ENCODE measurements at regions not wholly inside any gene's neighbourhood (a gene's known extent, or its start where the extent isn't known, plus 50 kb on each side); places are given as distances from the start of the nearest gene placed in this dataset.
"Not testable (repeated sequence)": the region's sequence is repeated elsewhere in the genome, so short reads cannot be mapped to it uniquely, and the experiment has no call there.

DNA sequence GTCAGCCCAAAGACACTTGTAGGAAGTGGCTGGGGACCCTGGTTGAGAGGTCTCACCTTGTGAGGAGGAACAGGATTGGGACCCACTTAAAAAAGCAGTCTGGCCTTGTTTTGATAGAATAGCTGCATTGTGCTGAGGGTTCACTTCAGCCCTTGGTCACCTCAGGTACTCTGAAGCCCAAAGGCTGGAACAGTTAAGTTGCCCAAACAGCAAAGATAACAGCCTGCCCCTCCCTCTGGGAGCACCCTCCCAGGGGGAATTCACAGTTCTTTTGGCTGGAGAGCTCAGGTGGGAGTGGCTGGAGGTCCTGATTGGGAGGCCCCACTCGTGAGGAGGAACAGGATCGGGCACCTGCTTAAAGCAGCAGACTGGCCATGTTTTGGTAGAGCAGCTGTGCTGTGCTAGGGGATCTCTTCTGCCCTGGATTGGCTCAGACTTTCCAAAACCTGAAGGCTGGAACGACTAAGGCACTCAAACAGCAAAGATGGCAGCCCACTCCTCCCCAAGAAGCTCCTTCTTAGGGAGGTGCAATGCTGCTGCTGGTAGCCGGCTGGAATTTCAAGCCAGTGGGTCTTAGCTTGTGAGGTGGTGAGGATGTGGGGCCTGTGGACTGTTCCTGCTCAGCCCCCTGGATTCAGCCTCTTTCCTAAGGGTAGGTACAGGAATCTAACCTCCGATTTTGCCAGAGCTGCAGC, 143.8 kb upstream of the SLC38A2 start:
- H3K27ac ChIP-seq (ENCODE audit: low read depth in 1 of 2, low read length in 1 of 2), result no peak overlapping the region
- 90 to 96% methylated on average over 5 of the region's 5 CpGs for WGBS, 2 donors

GRCh38 chr12:46515829-46516228, 143.3 kb upstream of the SLC38A2 start:
- peaks cover 0 to 25% (median 3%) of the 10 kb centered on the region in 5 donors for H3K4me1 ChIP-seq (ENCODE audit: control insufficient read depth in 5 of 5, insufficient read depth in 5 of 5, low read length in 5 of 5)
- H3K9ac ChIP-seq (ENCODE audit: insufficient read depth in 1 of 2, low read length in 2 of 2), result no peak overlapping the region
- no peaks in the 10 kb centered on the region for H3K36me3 ChIP-seq (ENCODE audit: control insufficient read depth in 4 of 4, insufficient read depth in 4 of 4, low read length in 4 of 4)
- ATAC-seq (ENCODE audit: insufficient read depth, low FRiP score) (no peak), DNase-seq (no peak)
- H3K9me3 ChIP-seq (ENCODE audit: control insufficient read depth in 4 of 4, insufficient read depth in 3 of 4, low read length in 3 of 4), result peaks cover 0 to 2% (median 0%) of the 10 kb centered on the region in 4 donors
- no peaks in the 10 kb centered on the region for H3K27me3 ChIP-seq (ENCODE audit: control insufficient read depth in 3 of 3, insufficient read depth in 3 of 3, low read length in 2 of 3)
- WGBS, 2 donors, result 95 to 100% methylated on average over 1 of the region's 1 CpG
- no peak overlapping the region for H3K27ac ChIP-seq (ENCODE audit: low read depth in 1 of 2, low read length in 1 of 2)
- TF ChIP-seq CTCF (IDR thresholded peaks at IDR 0.05; ENCODE audit: control extremely low read depth, extremely low read depth), result no peak
- no peak overlapping the region for H3K4me3 ChIP-seq

More for the DNA sequence above, 143.8 kb upstream of the SLC38A2 start:
- Histone ChIP-seq H3K27me3 (ENCODE audit: control insufficient read depth in 3 of 3, insufficient read depth in 3 of 3, low read length in 2 of 3) (no peaks in the 10 kb centered on the region), H3K4me1 (ENCODE audit: control insufficient read depth in 5 of 5, insufficient read depth in 5 of 5, low read length in 5 of 5) (peaks cover 0 to 30% (median 5%) of the 10 kb centered on the region in 5 donors), H3K9ac (ENCODE audit: insufficient read depth in 1 of 2, low read length in 2 of 2) (no peak overlapping the region), H3K4me3 (no peak overlapping the region), H3K9me3 (ENCODE audit: control insufficient read depth in 4 of 4, insufficient read depth in 3 of 4, low read length in 3 of 4) (no peaks in the 10 kb centered on the region), H3K36me3 (ENCODE audit: control insufficient read depth in 4 of 4, insufficient read depth in 4 of 4, low read length in 4 of 4) (no peaks in the 10 kb centered on the region)
- TF ChIP-seq CTCF (IDR thresholded peaks at IDR 0.05; ENCODE audit: control extremely low read depth, extremely low read depth), result no peak
- DNase-seq (no peak), ATAC-seq (ENCODE audit: insufficient read depth, low FRiP score) (no peak)

GRCh38 chr12:46514886-46515285, 142.3 kb upstream of the SLC38A2 start:
- peaks cover 0 to 2% (median 0%) of the 10 kb centered on the region in 4 donors for H3K9me3 ChIP-seq (ENCODE audit: control insufficient read depth in 4 of 4, insufficient read depth in 3 of 4, low read length in 3 of 4)
- no peaks in the 10 kb centered on the region for H3K27me3 ChIP-seq (ENCODE audit: control insufficient read depth in 3 of 3, insufficient read depth in 3 of 3, low read length in 2 of 3)
- no peak overlapping the region for H3K27ac ChIP-seq (ENCODE audit: low read depth in 1 of 2, low read length in 1 of 2)
- TF ChIP-seq CTCF (IDR thresholded peaks at IDR 0.05; ENCODE audit: control extremely low read depth, extremely low read depth), result no peak
- no peak for ATAC-seq (ENCODE audit: insufficient read depth, low FRiP score)
- 93 to 97% methylated on average over 2 of the region's 2 CpGs for WGBS, 2 donors
- no peak overlapping the region for H3K9ac ChIP-seq (ENCODE audit: insufficient read depth in 1 of 2, low read length in 2 of 2)
- peaks cover 0 to 25% (median 0%) of the 10 kb centered on the region in 5 donors for H3K4me1 ChIP-seq (ENCODE audit: control insufficient read depth in 5 of 5, insufficient read depth in 5 of 5, low read length in 5 of 5)
- no peaks in the 10 kb centered on the region for H3K36me3 ChIP-seq (ENCODE audit: control insufficient read depth in 4 of 4, insufficient read depth in 4 of 4, low read length in 4 of 4)
- no peak overlapping the region for H3K4me3 ChIP-seq
- DNase-seq, result no peak

DNA sequence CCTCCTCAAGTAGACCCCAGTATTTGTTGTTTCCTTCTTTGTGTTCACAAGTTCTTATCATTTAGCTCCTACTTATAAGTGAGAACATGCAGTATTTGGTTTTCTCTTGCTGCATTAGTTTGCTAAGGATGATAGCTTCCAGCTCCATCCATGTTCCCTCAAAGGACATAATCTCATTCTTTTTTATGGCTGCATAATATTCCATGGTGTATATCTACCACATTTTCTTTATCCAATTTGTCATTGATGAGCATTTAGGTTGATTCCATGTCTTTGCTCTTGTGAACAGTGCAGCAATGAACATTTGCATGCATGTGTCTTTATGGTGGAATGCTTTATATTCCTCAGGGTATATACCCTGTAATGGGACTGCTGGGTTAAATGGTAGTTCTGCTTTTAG, 137.7 kb upstream of the SLC38A2 start:
- ATAC-seq (ENCODE audit: insufficient read depth, low FRiP score); H3K27me3 ChIP-seq (ENCODE audit: control insufficient read depth in 3 of 3, insufficient read depth in 3 of 3, low read length in 2 of 3); H3K9ac ChIP-seq (ENCODE audit: insufficient read depth in 1 of 2, low read length in 2 of 2); H3K27ac ChIP-seq (ENCODE audit: low read depth in 1 of 2, low read length in 1 of 2); H3K4me1 ChIP-seq (ENCODE audit: control insufficient read depth in 5 of 5, insufficient read depth in 5 of 5, low read length in 5 of 5); H3K36me3 ChIP-seq (ENCODE audit: control insufficient read depth in 4 of 4, insufficient read depth in 4 of 4, low read length in 4 of 4); DNase-seq; H3K4me3 ChIP-seq: not testable (repeated sequence)
- peaks cover 0 to 11% (median 7%) of the 10 kb centered on the region in 4 donors for H3K9me3 ChIP-seq (ENCODE audit: control insufficient read depth in 4 of 4, insufficient read depth in 3 of 4, low read length in 3 of 4)
